ENCODE measurements at regions not wholly inside any gene's neighbourhood (a gene's known extent, or its start where the extent isn't known, plus 50 kb on each side); places are given as distances from the start of the nearest gene placed in this dataset.

GRCh38 chr12:46461907-46462640 lies 89.5 kb upstream of the SLC38A2 start:
- no peak for DNase-seq

- no peak for DNase-seq
Measured at GRCh38 chr12:46461459-46461858, 88.9 kb upstream of the SLC38A2 start.

GRCh38 chr12:46460682-46461210 lies 88.2 kb upstream of the SLC38A2 start:
- no peak for DNase-seq

- no peak for DNase-seq
Measured at GRCh38 chr12:46459861-46460545, 87.4 kb upstream of the SLC38A2 start.

- no peak for DNase-seq
Measured at GRCh38 chr12:46459111-46459510, 86.5 kb upstream of the SLC38A2 start.

- DNase-seq, result no peak
Measured at GRCh38 chr12:46458500-46459102, 86.0 kb upstream of the SLC38A2 start.

GRCh38 chr12:46457958-46458357 lies 85.4 kb upstream of the SLC38A2 start:
- DNase-seq, result no peak

GRCh38 chr12:46456356-46457334 lies 84.1 kb upstream of the SLC38A2 start:
- no peak for DNase-seq

- no peak for DNase-seq
Measured at GRCh38 chr12:46455648-46456352, 83.2 kb upstream of the SLC38A2 start.

- no peak for DNase-seq
Measured at GRCh38 chr12:46454981-46455380, 82.4 kb upstream of the SLC38A2 start.

GRCh38 chr12:46453428-46453827 lies 80.9 kb upstream of the SLC38A2 start:
- no peak for DNase-seq

GRCh38 chr12:46452776-46453175 lies 80.2 kb upstream of the SLC38A2 start:
- no peak for DNase-seq

- no peak for DNase-seq
Measured at GRCh38 chr12:46452061-46452615, 79.6 kb upstream of the SLC38A2 start.

GRCh38 chr12:46451276-46452021 lies 78.9 kb upstream of the SLC38A2 start:
- DNase-seq, result no peak

GRCh38 chr12:46450279-46450748 lies 77.7 kb upstream of the SLC38A2 start:
- no peak for DNase-seq

- DNase-seq, result no peak
Measured at GRCh38 chr12:46449856-46450255, 77.3 kb upstream of the SLC38A2 start.

GRCh38 chr12:46449316-46449715 lies 76.7 kb upstream of the SLC38A2 start:
- DNase-seq, result no peak

GRCh38 chr12:46446645-46447044 lies 74.1 kb upstream of the SLC38A2 start:
- no peak for DNase-seq

- DNase-seq, result no peak
Measured at GRCh38 chr12:46445551-46446235, 73.1 kb upstream of the SLC38A2 start.

- DNase-seq, result no peak
Measured at GRCh38 chr12:46445093-46445492, 72.5 kb upstream of the SLC38A2 start.

All from stimulated activated CD4-positive, alpha-beta T cell treated with anti-CD3 and anti-CD28 coated beads, Interleukin-4, amount 100 ng/mL, for 4 hours (primary cell).